ENCODE measurements at regions not wholly inside any gene's neighbourhood (a gene's known extent, or its start where the extent isn't known, plus 50 kb on each side); places are given as distances from the start of the nearest gene placed in this dataset.
A peak's percentile ranks its signal among the peaks of the same experiment; 100 is the strongest.

GRCh38 chr12:13465635-13466034 lies 269.1 kb downstream of the EMP1 start:
- H3K4me3 ChIP-seq (ENCODE audit: low read depth, low read length), result no peak overlapping the region
- no peak for TF ChIP-seq CTCF (conservative IDR thresholded peaks at IDR 0.05; ENCODE audit: low read depth, low read length)
- no peak for DNase-seq (ENCODE audit: low read depth)

- no peak for DNase-seq (ENCODE audit: low read depth)
- H3K4me3 ChIP-seq (ENCODE audit: low read depth, low read length), result no peak overlapping the region
- no peak for TF ChIP-seq CTCF (conservative IDR thresholded peaks at IDR 0.05; ENCODE audit: low read depth, low read length)
These were observed 266.7 kb downstream of the EMP1 start for GRCh38 chr12:13463189-13463588.

GRCh38 chr12:13462450-13462849 lies 265.9 kb downstream of the EMP1 start:
- H3K4me3 ChIP-seq (ENCODE audit: low read depth, low read length), result no peak overlapping the region
- TF ChIP-seq CTCF (conservative IDR thresholded peaks at IDR 0.05; ENCODE audit: low read depth, low read length), result no peak
- DNase-seq (ENCODE audit: low read depth), result no peak

- H3K4me3 ChIP-seq (ENCODE audit: low read depth, low read length), result no peak overlapping the region
- TF ChIP-seq CTCF (conservative IDR thresholded peaks at IDR 0.05; ENCODE audit: low read depth, low read length), result no peak
- no peak for DNase-seq (ENCODE audit: low read depth)
These were observed 259.2 kb downstream of the EMP1 start for GRCh38 chr12:13455778-13456144.

GRCh38 chr12:13454991-13455777 lies 258.7 kb downstream of the EMP1 start:
- no peak overlapping the region for H3K4me3 ChIP-seq (ENCODE audit: low read depth, low read length)
- DNase-seq (ENCODE audit: low read depth), result no peak
- no peak for TF ChIP-seq CTCF (conservative IDR thresholded peaks at IDR 0.05; ENCODE audit: low read depth, low read length)

GRCh38 chr12:13452955-13453570 lies 256.5 kb downstream of the EMP1 start:
- no peak for DNase-seq (ENCODE audit: low read depth)
- TF ChIP-seq CTCF (conservative IDR thresholded peaks at IDR 0.05; ENCODE audit: low read depth, low read length), result peak; percentile 5

GRCh38 chr12:13451776-13452175 lies 255.2 kb downstream of the EMP1 start:
- TF ChIP-seq CTCF (conservative IDR thresholded peaks at IDR 0.05; ENCODE audit: low read depth, low read length), result no peak
- DNase-seq (ENCODE audit: low read depth), result no peak
- no peak overlapping the region for H3K4me3 ChIP-seq (ENCODE audit: low read depth, low read length)

More at GRCh38 chr12:13452955-13453570, 256.5 kb downstream of the EMP1 start:
- H3K4me3 ChIP-seq (ENCODE audit: low read depth, low read length), result no peak overlapping the region

Data from epithelial cell of proximal tubule (primary cell).